ENCODE measurements at regions not wholly inside any gene's neighbourhood (a gene's known extent, or its start where the extent isn't known, plus 50 kb on each side); places are given as distances from the start of the nearest gene placed in this dataset.

GRCh38 chr6:48525849-48526248 is 414.9 kb upstream of the PTCHD4 start:
- TF ChIP-seq CTCF (IDR thresholded peaks at IDR 0.05) (no peak), POLR2A (IDR thresholded peaks at IDR 0.05) (no peak), POLR2AphosphoS5 (IDR thresholded peaks at IDR 0.05) (no peak)

All from prostate gland (tissue), 2 donors.